GM19023 (cell line): ENCODE measurements at regions not wholly inside any gene's neighbourhood (a gene's known extent, or its start where the extent isn't known, plus 50 kb on each side); places are given as distances from the start of the nearest gene placed in this dataset.
"Not testable (repeated sequence)": the region's sequence is repeated elsewhere in the genome, so short reads cannot be mapped to it uniquely, and the experiment has no call there.

Source experiments
- ATAC-seq: cut with Tn5 transposase; IDR thresholded peaks from one replicate; pipeline ENCODE4 v1.9.1; 2021; ENCODE audit warnings: mild to moderate bottlenecking, moderate library complexity; ENCODE audit not compliant: unreplicated experiment

GRCh38 chr3:177905173-177906125, 630.8 kb upstream of the KCNMB2 start:
- ATAC-seq = no peak

- ATAC-seq = no peak
These were observed 630.1 kb upstream of the KCNMB2 start for GRCh38 chr3:177906126-177906511.

DNA sequence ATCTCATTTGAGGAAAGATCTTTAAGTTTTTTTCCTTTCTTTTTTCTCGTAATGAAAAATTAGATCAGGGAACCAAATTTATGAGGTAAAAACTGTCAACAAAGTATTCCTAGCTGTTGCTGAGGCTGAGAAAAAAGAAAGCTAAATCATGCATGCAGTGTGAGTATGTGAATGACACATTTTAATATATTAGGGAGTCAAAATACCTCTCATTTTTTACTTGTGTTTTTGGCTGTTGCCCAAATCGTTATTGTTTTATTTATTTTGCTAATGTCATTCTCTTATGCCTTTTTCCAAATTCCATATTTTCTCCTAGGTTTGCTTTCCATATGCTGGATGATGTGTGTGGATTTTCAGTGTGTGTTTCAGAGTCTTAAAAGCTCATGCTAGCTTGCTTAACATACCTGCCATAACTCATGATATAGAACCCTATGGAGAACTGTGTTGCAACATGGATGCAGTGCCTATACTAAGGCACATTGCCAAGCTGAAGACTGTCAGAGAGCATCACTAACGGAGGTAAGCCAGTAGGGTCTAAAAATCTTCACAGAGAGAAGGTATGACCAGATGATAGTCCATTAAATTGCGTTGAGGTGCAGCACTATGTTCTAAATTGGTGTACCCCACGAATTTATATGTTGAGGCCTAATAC, 629.5 kb upstream of the KCNMB2 start:
- ATAC-seq = no peak

DNA sequence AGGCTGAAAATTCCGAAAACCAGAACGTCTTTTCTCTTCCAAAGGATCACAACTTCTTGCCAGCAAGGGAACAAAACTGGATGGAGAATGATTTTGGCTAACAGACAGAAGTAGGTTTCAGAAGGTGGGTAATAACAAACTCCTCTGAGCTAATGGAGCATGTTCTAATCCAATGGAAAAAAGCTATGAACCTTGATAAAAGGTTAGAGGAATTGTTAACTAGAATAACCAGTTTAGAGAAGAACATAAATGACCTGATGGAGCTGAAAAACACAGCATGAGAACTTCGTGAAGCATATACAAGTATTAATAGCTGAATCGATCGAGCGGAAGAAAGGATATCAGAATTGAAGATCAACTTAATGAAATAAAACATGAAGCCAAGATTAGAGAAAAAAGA, 626.7 kb upstream of the KCNMB2 start:
- not testable (repeated sequence) for ATAC-seq

- no peak for ATAC-seq
These were observed 622.0 kb upstream of the KCNMB2 start for GRCh38 chr3:177914224-177914623.

DNA sequence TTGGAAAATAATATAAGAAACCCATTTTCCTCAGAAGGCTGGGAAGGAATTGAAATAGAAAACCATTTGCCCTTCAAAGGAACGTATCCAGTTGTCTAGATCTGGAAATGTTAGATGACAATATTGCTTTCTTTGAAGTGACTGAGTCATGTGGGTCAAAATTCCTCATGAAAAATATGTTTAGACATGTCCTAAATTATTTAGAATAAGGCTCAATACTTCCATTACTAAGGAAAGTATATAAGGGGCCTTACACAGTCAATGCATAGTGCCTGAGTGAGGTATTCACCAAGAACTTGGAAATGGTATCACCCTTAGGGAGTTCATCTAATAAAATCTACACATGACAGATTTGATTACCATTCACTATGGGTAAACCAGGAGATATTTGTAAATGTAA, 619.8 kb upstream of the KCNMB2 start:
- no peak for ATAC-seq

- ATAC-seq = no peak
These were observed 618.9 kb upstream of the KCNMB2 start for GRCh38 chr3:177917234-177917861.

- no peak for ATAC-seq
These were observed 615.1 kb upstream of the KCNMB2 start for GRCh38 chr3:177921153-177921552.

GRCh38 chr3:177924261-177924660, 612.0 kb upstream of the KCNMB2 start:
- ATAC-seq = no peak

GRCh38 chr3:177928172-177928873, 607.9 kb upstream of the KCNMB2 start:
- ATAC-seq = peak; percentile 69

- ATAC-seq = no peak
These were observed 606.9 kb upstream of the KCNMB2 start for GRCh38 chr3:177929310-177929709.

- ATAC-seq = no peak
These were observed 605.5 kb upstream of the KCNMB2 start for GRCh38 chr3:177930771-177931170.

GRCh38 chr3:177931346-177931745, 604.9 kb upstream of the KCNMB2 start:
- no peak for ATAC-seq

GRCh38 chr3:177932346-177932745, 603.9 kb upstream of the KCNMB2 start:
- no peak for ATAC-seq

DNA sequence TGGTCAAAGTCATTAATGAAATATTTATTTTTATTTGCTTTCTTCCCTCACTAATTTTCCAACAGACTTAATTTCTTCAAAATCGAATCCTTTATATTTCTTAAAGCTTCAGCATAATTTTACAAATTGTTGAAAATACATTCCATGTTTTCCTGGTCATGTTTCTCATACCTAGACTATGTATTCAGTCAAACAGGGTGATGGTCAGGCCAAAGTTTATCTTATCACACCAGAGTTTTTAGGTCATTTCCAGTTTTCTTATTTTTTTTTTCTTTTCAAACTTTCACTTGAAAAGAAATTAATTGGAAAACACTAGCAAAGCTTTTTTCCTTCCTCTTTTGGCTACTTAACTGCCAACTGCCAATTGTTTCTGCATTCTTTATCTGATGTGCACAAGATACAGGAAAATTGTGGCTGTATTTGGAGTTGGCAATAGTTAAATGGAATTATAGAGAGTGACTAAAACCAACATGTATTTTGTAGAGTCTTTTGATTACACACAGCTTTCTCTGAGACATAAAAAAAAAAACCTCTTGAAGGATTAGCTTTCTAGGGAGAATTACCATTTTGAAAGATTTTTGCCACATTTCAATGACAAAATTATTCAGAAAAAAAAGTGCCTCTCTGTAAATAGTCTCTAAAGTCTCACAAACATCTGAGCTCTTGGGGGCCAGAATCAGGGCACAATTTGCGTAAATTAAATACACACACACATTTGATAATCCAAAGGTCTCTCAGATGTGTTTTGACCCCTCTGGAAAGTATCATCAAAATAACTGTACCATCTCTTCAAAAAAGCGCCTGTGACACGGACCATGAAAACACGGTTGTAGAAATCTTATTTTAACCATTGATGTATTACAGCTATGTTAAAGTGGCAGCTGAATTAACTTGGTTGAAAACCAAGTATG, 603.2 kb upstream of the KCNMB2 start:
- ATAC-seq = no peak

DNA sequence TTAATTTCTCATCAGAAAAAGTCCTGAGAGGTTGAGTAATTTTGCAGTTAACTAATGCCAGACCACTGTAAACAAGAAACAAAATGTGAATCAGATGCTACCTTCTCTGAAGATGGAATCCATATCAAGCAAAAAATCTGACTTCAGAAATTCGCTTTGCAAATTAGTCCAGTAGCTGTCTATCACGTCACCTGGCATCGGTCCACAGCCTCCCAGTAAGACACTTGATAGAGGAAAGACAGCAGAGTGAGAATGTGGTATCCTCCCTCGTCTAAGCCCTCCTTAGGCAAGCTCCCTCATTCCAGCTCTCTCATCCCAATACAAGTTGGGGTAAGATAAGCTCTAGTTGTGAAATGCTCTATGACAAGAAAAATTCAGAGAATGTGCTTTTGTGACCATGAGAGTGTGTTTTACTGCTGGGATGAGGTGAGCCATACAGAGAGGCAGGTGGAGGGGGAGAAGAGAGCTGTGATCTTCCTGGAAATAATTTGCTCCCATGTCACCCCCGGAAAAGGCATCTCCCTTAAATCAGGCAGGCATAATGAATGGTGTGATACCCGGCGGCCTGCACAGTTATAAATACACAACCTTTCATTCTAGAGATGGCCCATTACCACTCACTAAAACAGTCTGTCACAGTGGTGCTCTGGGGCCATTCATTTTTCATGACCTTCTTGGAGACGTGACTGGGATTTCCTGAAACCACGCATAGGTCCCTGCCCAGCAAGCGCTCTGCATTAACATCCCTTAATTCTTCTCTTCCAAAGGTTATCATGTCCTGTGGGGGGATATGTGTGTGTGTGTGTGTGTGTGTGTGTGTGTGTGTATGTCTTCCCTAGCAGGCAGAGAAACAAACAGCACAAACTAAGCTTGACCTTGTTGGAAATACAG, 602.0 kb upstream of the KCNMB2 start:
- no peak for ATAC-seq

DNA sequence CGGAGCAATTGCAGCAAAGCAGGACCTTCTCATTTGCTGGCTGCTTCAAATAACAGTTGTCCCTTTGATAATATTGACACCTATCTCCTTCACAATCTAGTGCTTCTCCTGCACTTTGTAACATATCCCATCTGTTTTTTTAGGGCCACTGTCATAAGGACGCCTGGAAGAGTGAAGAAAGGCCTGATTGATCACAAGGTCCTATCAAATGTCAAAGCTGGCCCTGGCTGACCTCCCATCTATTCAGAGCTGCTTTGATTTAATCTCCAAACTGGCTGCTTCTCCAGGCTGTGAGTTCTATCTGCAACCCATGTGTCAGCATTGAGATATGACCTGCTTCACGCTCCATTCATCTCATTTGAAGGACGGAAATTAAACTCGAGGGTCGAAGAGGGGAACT, 601.2 kb upstream of the KCNMB2 start:
- no peak for ATAC-seq

DNA sequence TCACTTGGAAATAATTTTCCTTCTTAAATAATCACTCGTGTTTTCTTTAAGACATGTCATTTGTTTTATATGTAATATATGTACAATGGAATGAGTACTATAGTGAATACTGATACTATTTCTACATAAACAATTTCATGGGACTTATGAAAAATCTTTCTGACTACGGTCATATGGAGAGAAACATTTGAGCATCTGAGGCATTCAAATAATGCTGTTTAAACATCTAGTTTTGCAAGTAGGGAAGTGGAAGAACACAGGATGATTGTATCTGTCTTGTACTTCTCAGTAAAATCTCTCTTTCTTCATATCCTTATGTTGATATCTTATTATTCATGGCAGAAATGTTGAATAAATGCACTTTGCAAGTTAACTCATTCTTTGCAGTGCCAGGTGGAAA, 599.5 kb upstream of the KCNMB2 start:
- no peak for ATAC-seq

GRCh38 chr3:177942911-177943310, 593.3 kb upstream of the KCNMB2 start:
- no peak for ATAC-seq
